SK-N-SH (cell line): ENCODE measurements at regions not wholly inside any gene's neighbourhood (a gene's known extent, or its start where the extent isn't known, plus 50 kb on each side); places are given as distances from the start of the nearest gene placed in this dataset.
A peak's percentile ranks its signal among the peaks of the same experiment; 100 is the strongest.

Experiments
- EP300 ChIP-seq, 2 experiments: IDR thresholded peaks; 2 replicates each; pipeline versions ENCODE4 v1.4.0 to v1.6.1; 2012; ENCODE audit warnings: borderline replicate concordance in 1 of 2, low read depth in 1 of 2, low read length in 1 of 2
- FOXM1 ChIP-seq: IDR thresholded peaks from 2 replicates; pipeline ENCODE4 v1.4.0; 2012; ENCODE audit warnings: low read depth, mild to moderate bottlenecking
- GABPA ChIP-seq: IDR thresholded peaks from 2 replicates; pipeline ENCODE4 v1.4.0; 2012; ENCODE audit warnings: low read depth, mild to moderate bottlenecking
- GATA2 ChIP-seq: sonication (generic); formaldehyde crosslinking; IDR thresholded peaks from 2 replicates; pipeline ENCODE4 v1.5.0; 2020; ENCODE audit warnings: mild to moderate bottlenecking, missing genetic modification reagents
- MEF2A ChIP-seq: IDR thresholded peaks from 2 replicates; pipeline ENCODE4 v1.4.0; 2012; ENCODE audit warnings: low read depth, borderline replicate concordance
- NRF1 ChIP-seq: IDR thresholded peaks from 2 replicates; pipeline ENCODE4 v1.6.1; 2012; ENCODE audit warnings: low read depth, mild to moderate bottlenecking, low read length
- POLR2AphosphoS5 ChIP-seq: IDR thresholded peaks from 2 replicates; pipeline ENCODE4 v1.6.1; 2012; ENCODE audit warnings: low read depth, low read length
- RAD21 ChIP-seq: IDR thresholded peaks from 2 replicates; pipeline ENCODE4 v1.6.1; 2012; ENCODE audit warnings: mild to moderate bottlenecking, low read length
- YY1 ChIP-seq: IDR thresholded peaks from 2 replicates; pipeline ENCODE4 v1.4.0; 2012; ENCODE audit warnings: low read depth, mild to moderate bottlenecking
- TF ChIP-seq, protein P1 (sequence below): fragments of 200-600 bp; sonication (generic); IDR thresholded peaks from 2 replicates; pipeline ENCODE4 v1.6.1; 2017; ENCODE audit warnings: antibody characterized with exemption, mild to moderate bottlenecking, moderate library complexity
- TF ChIP-seq, protein P2 (sequence below): IDR thresholded peaks from 2 replicates; pipeline ENCODE4 v1.4.0; 2012; ENCODE audit warnings: low read depth, borderline replicate concordance
- TF ChIP-seq, protein P3 (sequence below): fragments of 150-350 bp; IDR thresholded peaks from 2 replicates; pipeline ENCODE4 v1.6.1; 2016; ENCODE audit warnings: mild to moderate bottlenecking, low read depth, low read length

DNA sequence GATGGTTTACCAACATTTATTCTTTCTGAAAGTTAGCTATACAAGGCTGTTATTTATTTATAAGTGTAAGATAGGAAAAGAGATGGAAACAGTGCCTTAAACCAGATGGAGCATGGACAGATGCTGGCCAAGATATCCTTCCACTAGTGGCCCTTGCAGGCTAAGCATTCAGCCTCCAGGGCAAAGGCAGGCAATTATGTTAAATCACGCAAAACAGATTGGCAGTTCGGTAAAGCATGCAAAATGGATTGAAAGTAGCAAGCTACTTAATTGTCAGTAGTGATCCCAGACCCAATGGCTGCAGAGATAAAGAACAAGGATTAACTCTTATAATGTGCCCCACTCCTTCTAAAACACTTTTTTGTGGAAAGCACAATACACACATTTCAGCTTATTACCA is 105.4 kb upstream of the MAP4K3 start:
- TF ChIP-seq, protein P1, sequence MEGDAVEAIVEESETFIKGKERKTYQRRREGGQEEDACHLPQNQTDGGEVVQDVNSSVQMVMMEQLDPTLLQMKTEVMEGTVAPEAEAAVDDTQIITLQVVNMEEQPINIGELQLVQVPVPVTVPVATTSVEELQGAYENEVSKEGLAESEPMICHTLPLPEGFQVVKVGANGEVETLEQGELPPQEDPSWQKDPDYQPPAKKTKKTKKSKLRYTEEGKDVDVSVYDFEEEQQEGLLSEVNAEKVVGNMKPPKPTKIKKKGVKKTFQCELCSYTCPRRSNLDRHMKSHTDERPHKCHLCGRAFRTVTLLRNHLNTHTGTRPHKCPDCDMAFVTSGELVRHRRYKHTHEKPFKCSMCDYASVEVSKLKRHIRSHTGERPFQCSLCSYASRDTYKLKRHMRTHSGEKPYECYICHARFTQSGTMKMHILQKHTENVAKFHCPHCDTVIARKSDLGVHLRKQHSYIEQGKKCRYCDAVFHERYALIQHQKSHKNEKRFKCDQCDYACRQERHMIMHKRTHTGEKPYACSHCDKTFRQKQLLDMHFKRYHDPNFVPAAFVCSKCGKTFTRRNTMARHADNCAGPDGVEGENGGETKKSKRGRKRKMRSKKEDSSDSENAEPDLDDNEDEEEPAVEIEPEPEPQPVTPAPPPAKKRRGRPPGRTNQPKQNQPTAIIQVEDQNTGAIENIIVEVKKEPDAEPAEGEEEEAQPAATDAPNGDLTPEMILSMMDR: no peak
- no peak for TF ChIP-seq MEF2A
- TF ChIP-seq NRF1: no peak
- peak in 1 of 2 experiments; percentile 89; a peak in 2 of 4 replicates for TF ChIP-seq EP300 (IDR thresholded peaks at IDR 0.05; ENCODE audit: borderline replicate concordance in 1 of 2, low read depth in 1 of 2, low read length in 1 of 2)
- no peak for TF ChIP-seq GABPA
- no peak for TF ChIP-seq POLR2AphosphoS5
- no peak for TF ChIP-seq YY1
- TF ChIP-seq RAD21: peak; percentile 15; the same call in 1 of the 2 replicates
- TF ChIP-seq, protein P2, sequence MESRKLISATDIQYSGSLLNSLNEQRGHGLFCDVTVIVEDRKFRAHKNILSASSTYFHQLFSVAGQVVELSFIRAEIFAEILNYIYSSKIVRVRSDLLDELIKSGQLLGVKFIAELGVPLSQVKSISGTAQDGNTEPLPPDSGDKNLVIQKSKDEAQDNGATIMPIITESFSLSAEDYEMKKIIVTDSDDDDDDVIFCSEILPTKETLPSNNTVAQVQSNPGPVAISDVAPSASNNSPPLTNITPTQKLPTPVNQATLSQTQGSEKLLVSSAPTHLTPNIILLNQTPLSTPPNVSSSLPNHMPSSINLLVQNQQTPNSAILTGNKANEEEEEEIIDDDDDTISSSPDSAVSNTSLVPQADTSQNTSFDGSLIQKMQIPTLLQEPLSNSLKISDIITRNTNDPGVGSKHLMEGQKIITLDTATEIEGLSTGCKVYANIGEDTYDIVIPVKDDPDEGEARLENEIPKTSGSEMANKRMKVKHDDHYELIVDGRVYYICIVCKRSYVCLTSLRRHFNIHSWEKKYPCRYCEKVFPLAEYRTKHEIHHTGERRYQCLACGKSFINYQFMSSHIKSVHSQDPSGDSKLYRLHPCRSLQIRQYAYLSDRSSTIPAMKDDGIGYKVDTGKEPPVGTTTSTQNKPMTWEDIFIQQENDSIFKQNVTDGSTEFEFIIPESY: no peak
- TF ChIP-seq FOXM1: no peak
- TF ChIP-seq, protein P3, sequence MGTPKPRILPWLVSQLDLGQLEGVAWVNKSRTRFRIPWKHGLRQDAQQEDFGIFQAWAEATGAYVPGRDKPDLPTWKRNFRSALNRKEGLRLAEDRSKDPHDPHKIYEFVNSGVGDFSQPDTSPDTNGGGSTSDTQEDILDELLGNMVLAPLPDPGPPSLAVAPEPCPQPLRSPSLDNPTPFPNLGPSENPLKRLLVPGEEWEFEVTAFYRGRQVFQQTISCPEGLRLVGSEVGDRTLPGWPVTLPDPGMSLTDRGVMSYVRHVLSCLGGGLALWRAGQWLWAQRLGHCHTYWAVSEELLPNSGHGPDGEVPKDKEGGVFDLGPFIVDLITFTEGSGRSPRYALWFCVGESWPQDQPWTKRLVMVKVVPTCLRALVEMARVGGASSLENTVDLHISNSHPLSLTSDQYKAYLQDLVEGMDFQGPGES: no peak
- TF ChIP-seq GATA2: peak; percentile 97
